ENCODE measurements at regions not wholly inside any gene's neighbourhood (a gene's known extent, or its start where the extent isn't known, plus 50 kb on each side); places are given as distances from the start of the nearest gene placed in this dataset.

DNA sequence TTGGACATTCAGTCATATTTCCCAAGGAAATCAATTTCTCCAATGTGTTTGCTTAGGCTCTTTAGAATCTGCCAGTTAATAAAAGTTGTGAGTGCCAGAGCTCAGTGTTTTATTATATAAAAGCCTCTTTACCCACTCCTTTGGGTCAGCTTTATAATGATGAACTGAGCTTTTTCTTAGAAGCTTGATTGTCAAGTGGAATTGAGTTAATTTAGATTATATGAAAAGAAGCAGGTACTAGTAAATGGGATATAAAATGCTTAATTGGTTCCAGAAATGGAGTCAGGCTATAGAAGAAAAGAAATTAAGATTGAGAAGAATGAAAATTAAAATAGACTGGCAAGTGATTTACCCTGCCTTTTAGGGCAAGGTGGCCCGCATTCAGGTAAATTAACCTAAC is 363.2 kb downstream of the SLITRK6 start:
- no peak overlapping the region for H3K4me3 ChIP-seq (ENCODE audit: low read depth, low read length)
- TF ChIP-seq, protein P1, sequence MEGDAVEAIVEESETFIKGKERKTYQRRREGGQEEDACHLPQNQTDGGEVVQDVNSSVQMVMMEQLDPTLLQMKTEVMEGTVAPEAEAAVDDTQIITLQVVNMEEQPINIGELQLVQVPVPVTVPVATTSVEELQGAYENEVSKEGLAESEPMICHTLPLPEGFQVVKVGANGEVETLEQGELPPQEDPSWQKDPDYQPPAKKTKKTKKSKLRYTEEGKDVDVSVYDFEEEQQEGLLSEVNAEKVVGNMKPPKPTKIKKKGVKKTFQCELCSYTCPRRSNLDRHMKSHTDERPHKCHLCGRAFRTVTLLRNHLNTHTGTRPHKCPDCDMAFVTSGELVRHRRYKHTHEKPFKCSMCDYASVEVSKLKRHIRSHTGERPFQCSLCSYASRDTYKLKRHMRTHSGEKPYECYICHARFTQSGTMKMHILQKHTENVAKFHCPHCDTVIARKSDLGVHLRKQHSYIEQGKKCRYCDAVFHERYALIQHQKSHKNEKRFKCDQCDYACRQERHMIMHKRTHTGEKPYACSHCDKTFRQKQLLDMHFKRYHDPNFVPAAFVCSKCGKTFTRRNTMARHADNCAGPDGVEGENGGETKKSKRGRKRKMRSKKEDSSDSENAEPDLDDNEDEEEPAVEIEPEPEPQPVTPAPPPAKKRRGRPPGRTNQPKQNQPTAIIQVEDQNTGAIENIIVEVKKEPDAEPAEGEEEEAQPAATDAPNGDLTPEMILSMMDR (IDR thresholded peaks at IDR 0.05; ENCODE audit: low read depth, low read length, missing control alignments) = no peak
- DNase-seq (ENCODE audit: low read depth) = no peak

DNA sequence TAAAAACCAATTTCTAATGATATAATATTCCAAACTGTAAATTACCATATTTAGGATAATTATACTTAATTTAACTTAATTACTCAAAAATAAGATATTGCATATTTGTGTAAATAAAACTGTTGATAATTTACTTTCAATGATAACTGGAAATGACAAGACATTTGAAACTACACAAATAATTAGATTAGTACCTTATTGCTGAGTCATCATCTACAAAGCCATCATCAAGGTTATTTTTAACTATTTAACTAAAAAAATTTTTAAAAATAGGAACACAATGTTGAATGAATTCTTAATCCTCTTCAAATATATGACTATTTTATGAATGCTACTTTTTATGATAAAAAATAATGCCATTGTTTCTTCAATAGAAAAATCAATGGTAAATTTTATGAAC is 364.3 kb downstream of the SLITRK6 start:
- DNase-seq (ENCODE audit: low read depth) = no peak
- no peak overlapping the region for H3K4me3 ChIP-seq (ENCODE audit: low read depth, low read length)
- TF ChIP-seq, protein P1 (IDR thresholded peaks at IDR 0.05; ENCODE audit: low read depth, low read length, missing control alignments) = no peak

GRCh38 chr13:85432881-85433280 is 366.3 kb downstream of the SLITRK6 start:
- no peak overlapping the region for H3K4me3 ChIP-seq (ENCODE audit: low read depth, low read length)
- TF ChIP-seq, protein P1 (IDR thresholded peaks at IDR 0.05; ENCODE audit: low read depth, low read length, missing control alignments) = no peak
- DNase-seq (ENCODE audit: low read depth) = no peak

- DNase-seq (ENCODE audit: low read depth) = no peak
- H3K4me3 ChIP-seq (ENCODE audit: low read depth, low read length) = no peak overlapping the region
- TF ChIP-seq, protein P1 (IDR thresholded peaks at IDR 0.05; ENCODE audit: low read depth, low read length, missing control alignments) = no peak
These were observed 367.5 kb downstream of the SLITRK6 start for GRCh38 chr13:85431720-85432119.

DNA sequence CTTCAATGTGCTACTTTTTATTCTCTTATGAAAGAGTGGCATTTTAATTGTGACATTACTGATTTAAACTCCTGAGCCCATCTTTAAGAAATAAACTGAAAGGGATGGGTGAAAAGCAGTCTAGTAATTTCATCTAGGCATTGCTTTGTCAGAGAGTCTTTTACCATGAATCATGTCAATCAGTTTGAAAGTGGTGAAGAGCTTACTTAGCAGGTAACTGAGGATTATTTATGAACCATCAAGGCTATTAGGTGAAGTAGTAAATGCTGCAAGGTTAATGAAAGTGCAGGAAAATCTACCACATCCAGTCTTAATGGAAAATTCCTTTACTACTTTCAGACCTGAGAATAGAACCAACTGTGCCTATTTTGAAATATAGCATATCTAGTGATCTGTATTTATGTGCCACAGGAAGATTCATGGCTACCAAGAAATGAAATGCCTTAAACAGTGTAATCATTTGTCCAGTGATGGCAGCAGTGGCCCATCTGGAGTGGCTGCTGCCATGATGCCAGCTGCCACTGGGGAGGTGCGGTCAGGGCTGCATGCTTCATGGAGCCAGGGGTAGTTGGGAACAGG is 368.9 kb downstream of the SLITRK6 start:
- TF ChIP-seq, protein P1 (IDR thresholded peaks at IDR 0.05; ENCODE audit: low read depth, low read length, missing control alignments) = no peak
- H3K4me3 ChIP-seq (ENCODE audit: low read depth, low read length) = no peak overlapping the region
- no peak for DNase-seq (ENCODE audit: low read depth)

DNA sequence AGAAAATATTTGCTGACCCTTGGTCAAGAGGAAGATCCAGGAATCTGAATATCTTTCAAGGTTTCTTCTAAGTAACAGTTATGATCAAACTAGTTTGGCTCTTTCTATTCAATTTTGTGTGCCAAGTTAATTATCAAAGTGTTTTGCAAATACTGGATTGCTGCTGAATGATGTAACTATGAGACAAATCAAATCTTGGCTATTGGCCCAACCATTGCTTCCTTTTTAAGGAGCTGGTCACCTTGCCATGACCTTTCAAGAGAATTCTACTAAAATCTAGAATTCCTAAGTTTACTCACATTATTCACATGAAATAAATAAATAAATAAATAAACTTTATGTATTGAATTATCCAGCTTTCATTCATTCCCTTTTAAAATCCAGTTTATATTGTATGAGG is 371.8 kb downstream of the SLITRK6 start:
- TF ChIP-seq, protein P1 (IDR thresholded peaks at IDR 0.05; ENCODE audit: low read depth, low read length, missing control alignments) = no peak
- no peak for DNase-seq (ENCODE audit: low read depth)
- no peak overlapping the region for H3K4me3 ChIP-seq (ENCODE audit: low read depth, low read length)

GRCh38 chr13:85420136-85420535 is 379.1 kb downstream of the SLITRK6 start:
- DNase-seq (ENCODE audit: low read depth) = no peak
- H3K4me3 ChIP-seq (ENCODE audit: low read depth, low read length) = no peak overlapping the region
- TF ChIP-seq, protein P1 (IDR thresholded peaks at IDR 0.05; ENCODE audit: low read depth, low read length, missing control alignments) = no peak

Data from GM12864 (cell line).